UCSD-AML1 (cell line): ENCODE measurements at regions not wholly inside any gene's neighbourhood (a gene's known extent, or its start where the extent isn't known, plus 50 kb on each side); places are given as distances from the start of the nearest gene placed in this dataset.
"Not testable (repeated sequence)": the region's sequence is repeated elsewhere in the genome, so short reads cannot be mapped to it uniquely, and the experiment has no call there.

Experiments used
- DNase-seq: peaks from one replicate; lab custom pipeline; 2025; ENCODE audit not compliant: unreplicated experiment; lab: John Stamatoyannopoulos, UW

GRCh38 chr18:53935399-53935798 lies 289.1 kb downstream of the MBD2 start:
- DNase-seq, result no peak

- DNase-seq, result no peak
These were observed 304.0 kb downstream of the MBD2 start for GRCh38 chr18:53920312-53921075.

DNA sequence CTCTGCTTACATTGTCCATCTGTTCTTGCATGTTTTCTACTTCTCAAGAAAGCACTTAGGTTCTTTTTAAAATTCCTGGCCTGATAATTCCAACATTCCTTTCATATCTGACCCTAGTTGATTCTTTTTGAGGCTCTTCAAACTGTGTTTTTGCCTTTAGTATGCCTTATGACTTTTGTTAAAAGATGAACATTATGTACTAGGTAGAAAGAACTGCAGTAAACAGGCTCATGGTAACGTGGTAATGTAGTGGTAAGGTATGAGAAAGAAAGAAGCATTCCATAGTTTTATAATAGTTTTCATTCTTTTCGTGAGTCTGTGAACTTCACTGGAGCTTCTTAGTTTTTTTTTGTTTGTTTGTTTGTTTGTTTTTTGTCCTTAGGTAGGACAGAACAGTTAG lies 306.4 kb downstream of the MBD2 start:
- no peak for DNase-seq

GRCh38 chr18:53911200-53911599 lies 313.3 kb downstream of the MBD2 start:
- DNase-seq, result no peak

- DNase-seq, result no peak
These were observed 314.8 kb downstream of the MBD2 start for GRCh38 chr18:53909668-53910067.

- no peak for DNase-seq
These were observed 316.5 kb downstream of the MBD2 start for GRCh38 chr18:53907921-53908320.

DNA sequence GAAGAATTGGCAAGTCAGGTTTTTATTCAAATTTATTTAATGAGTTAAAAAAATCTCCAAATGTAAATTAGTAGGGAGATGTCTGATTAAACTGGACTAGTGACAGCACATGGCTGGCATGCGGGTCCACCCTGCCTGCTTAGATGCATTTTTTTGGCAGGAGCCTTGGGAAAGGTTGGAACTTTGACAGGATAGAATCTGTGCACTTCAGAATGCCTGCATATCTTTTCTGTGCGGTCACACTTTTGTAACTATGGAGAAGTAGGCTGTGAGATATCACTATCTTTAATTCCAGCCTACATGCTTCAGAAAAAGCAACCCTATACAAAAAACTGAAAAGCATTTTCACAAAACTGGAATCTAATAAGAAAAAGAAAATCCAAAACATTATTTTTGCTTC lies 317.8 kb downstream of the MBD2 start:
- no peak for DNase-seq

- no peak for DNase-seq
These were observed 329.6 kb downstream of the MBD2 start for GRCh38 chr18:53894675-53895442.

- no peak for DNase-seq
These were observed 337.0 kb downstream of the MBD2 start for GRCh38 chr18:53887447-53887846.

GRCh38 chr18:53886058-53886457 lies 338.4 kb downstream of the MBD2 start:
- DNase-seq, result no peak

DNA sequence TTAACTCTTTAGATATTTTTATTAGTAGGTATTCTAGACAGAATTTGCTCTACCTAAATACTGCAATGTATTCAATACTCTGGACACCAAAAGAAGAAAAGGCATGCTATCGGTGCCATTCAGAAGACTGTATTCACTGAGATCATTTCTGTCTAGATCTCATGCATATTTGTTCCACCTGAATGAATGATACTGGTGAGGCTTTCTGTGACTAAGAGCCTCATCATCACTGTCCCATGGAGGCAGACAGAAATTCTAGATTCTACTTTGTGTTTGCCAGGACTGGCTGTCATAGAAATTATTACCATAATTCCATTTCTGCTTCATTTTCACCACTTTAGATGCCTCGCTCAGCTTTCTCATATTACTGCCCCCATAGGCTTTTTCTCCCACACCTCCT lies 340.7 kb downstream of the MBD2 start:
- DNase-seq, result no peak

GRCh38 chr18:53874103-53874502 lies 350.4 kb downstream of the MBD2 start:
- no peak for DNase-seq

DNA sequence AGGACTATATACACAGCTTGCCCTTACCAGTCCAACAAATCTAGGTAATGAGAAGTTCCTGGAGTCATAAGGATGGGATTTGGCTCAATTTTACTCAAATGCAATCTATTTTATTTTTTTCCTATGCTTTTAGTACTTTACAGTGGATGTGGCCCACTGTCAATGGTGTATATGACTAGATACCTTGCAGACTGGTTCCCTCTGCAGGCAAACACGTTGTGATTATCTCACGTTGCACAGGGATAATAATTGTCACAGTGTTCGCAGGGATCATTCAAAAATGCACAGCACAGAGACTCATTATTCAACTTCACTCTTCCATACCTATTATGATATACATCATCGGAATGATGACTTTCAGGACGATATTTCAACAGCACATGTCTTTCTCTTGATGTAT lies 359.7 kb downstream of the MBD2 start:
- DNase-seq, result no peak

DNA sequence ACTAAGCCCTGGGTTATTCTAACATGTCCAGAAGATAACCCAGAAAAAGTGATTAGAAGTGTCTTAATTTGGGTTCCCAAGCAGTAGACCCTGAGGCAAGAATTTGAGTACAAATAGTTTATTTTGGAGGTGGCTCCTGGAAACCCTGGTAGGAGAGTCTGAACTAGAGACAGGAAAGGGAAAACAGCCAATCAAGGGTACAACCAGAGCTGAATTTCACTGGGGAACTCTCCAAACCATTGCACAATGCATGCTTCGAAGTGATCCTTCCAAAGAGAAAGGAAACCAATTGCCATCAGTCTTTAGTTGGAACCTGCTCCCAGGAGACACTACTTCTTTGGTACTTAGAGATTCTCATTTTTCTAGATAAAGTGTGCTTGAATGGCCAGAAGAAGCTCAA lies 361.5 kb downstream of the MBD2 start:
- DNase-seq, result no peak

DNA sequence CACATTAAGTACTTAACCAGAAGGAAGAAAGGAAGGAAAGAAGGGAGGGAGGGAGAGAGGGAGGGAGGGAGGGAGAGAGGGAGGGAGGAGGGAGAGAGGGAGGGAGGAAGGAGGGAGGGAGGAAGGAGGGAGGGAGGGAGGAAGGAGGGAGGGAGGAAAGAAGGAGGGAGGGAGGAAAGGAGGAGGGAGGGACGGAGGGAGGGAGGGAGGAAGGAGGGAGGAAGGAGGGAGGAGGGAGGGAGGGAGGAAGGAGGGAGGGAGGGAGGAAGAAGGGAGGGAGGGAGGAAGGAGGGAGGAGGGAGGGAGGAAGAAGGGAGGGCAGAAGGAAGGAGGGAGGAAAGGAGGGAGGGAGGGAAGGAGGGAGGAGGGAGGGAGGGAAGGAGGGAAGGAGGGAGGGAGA lies 363.3 kb downstream of the MBD2 start:
- no peak for DNase-seq

- DNase-seq, result no peak
These were observed 364.7 kb downstream of the MBD2 start for GRCh38 chr18:53859764-53860163.

GRCh38 chr18:53850902-53851301 lies 373.6 kb downstream of the MBD2 start:
- no peak for DNase-seq

- no peak for DNase-seq
These were observed 380.7 kb downstream of the MBD2 start for GRCh38 chr18:53843763-53844162.

DNA sequence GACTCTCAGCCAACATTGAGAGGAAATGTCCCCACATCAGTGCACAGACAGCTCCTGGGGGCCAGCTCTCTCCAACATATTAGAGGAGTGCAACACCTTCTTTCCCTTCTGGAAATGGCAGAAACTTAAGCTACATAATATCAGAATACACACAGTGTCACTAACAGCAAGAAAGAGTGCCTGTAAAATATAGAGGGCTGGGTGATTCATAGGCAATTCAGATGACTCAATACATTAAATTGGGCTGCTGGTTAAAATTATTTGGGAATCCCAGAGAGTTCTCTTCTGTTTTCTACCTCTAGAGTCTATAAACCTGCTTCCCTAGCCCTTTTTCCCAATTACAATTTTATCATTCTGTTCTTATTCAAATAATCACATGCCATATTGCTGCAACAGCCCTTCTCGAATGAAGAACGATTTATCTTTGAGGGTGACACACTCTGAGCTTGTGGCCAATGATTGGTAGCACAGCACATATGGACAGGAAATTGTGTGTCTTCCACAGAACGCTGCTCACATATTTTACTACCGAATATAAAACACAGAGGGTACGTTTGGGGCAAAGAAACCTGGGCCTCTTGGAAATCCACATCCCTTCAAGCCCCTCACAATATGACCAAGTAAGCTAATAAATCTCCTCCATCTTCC lies 381.2 kb downstream of the MBD2 start:
- no peak for DNase-seq

DNA sequence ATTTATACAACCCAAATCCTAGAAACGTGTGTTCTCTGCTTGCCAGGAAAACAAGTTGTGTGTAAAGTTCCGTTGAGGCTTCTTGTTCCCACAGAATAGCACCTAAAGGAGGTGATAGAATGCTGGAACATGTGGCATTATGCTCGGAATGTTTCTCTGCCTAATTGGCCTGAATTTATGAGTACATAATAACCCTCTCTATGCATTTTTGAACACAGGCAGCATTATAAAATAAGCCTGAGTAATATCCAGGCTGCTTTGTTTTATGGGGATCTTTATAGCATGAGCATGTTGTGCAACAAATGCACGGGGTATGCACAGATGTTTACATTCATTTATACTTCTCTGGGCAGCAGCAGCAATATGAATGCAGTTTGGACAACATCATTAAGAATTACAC lies 385.7 kb downstream of the MBD2 start:
- DNase-seq, result no peak

DNA sequence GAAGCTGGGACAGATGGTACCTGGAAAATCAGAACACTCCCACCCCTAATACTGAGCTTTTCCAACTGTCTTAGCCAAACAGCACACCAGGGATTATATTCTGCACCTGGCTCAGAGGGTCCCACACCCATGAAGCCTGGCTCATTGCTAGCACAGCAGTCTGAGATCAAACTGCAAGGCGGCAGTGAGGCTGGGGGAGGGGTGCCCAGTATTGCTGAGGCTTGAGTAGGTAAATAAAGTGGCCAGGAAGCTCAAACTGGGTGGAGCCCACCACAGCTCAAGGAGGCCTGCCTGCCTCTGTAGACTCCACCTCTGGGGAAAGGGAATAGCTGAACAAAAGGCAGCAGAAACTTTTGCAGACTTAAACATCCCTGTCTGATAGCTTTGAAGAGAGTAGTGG lies 403.3 kb downstream of the MBD2 start:
- DNase-seq, result not testable (repeated sequence)

- DNase-seq, result no peak
These were observed 404.8 kb downstream of the MBD2 start for GRCh38 chr18:53819671-53820070.
